ENCODE measurements at regions not wholly inside any gene's neighbourhood (a gene's known extent, or its start where the extent isn't known, plus 50 kb on each side); places are given as distances from the start of the nearest gene placed in this dataset.

GRCh38 chr2:215787025-215787424 lies 226.3 kb downstream of the MREG start:
- Histone ChIP-seq H2AFZ (ENCODE audit: control insufficient read depth, low read depth, low read length) (no peak overlapping the region), H3K9ac (ENCODE audit: control insufficient read depth, insufficient read depth, low read length) (no peak overlapping the region), H3K4me3 (no peak overlapping the region), H3K27me3 (replicated peaks in 1 of 2; ENCODE audit: control insufficient read depth in 2 of 2, insufficient read depth in 2 of 2, low read length in 1 of 2) (no peaks in the 10 kb centered on the region), H3K9me3 (replicated peaks; ENCODE audit: control insufficient read depth, insufficient read depth, low read length) (no peaks in the 10 kb centered on the region), H3K79me2 (ENCODE audit: control insufficient read depth, insufficient read depth, low read length) (no peaks in the 10 kb centered on the region), H3K4me1 (ENCODE audit: control insufficient read depth, insufficient read depth, low read length) (no peaks in the 10 kb centered on the region), H3K27ac (ENCODE audit: control insufficient read depth, insufficient read depth) (no peak overlapping the region), H3K4me2 (ENCODE audit: control insufficient read depth, insufficient read depth) (no peak overlapping the region), H3K36me3 (ENCODE audit: control insufficient read depth in 2 of 2, insufficient read depth in 2 of 2, low read length in 1 of 2) (no peaks in the 10 kb centered on the region), H4K20me1 (ENCODE audit: control insufficient read depth, insufficient read depth) (no peaks in the 10 kb centered on the region; the same call in 1 of the 2 replicates)
- intact Hi-C loops (cut with micrococcal nuclease; ENCODE audit: unreplicated experiment) = no loop called here
- SMC1A ChIA-PET (ENCODE audit: uncharacterized antibody, unreplicated experiment) = interaction anchor here (0.9 to 3.2 kb wide), 13 partner anchors 8 to 332 kb away, joined by 3 to 15 read pairs (median 4); no protein-coding TSS in a partner anchor
- TF ChIP-seq MXI1 (IDR thresholded peaks at IDR 0.05; ENCODE audit: low read depth, low read length) (no peak), BACH1 (IDR thresholded peaks at IDR 0.05; ENCODE audit: borderline replicate concordance) (no peak), PBX3 (IDR thresholded peaks at IDR 0.05; ENCODE audit: insufficient replicate concordance, low read depth, low read length) (no peak), ATF2 (IDR thresholded peaks at IDR 0.05; ENCODE audit: low read length) (no peak), FOS (IDR thresholded peaks at IDR 0.05; ENCODE audit: borderline replicate concordance, extremely low read depth, insufficient read length) (no peak), KAT2A (conservative IDR thresholded peaks at IDR 0.05; ENCODE audit: control insufficient read depth, low read depth, low read length) (no peak), ETV6 (conservative IDR thresholded peaks at IDR 0.05 in 1 of 2, IDR thresholded peaks at IDR 0.05 in 1 of 2; ENCODE audit: borderline replicate concordance in 1 of 2, low read depth in 1 of 2) (no peak), BHLHE40 (IDR thresholded peaks at IDR 0.05; ENCODE audit: borderline replicate concordance in 1 of 2, low read depth in 2 of 2, low read length in 1 of 2) (no peak), GATAD2B (conservative IDR thresholded peaks at IDR 0.05; ENCODE audit: low read depth) (no peak)
- no peak for FAIRE-seq
- POLR2A ChIA-PET = interaction anchor here (0.6 kb wide), 2 partner anchors 166 to 221 kb away, joined by 3 to 5 read pairs; no protein-coding TSS in a partner anchor
- no TSS peak for BruUV-seq (replicated peaks)
- no peak for DNase-seq (ENCODE audit: low read depth, low spot score)
- CTCF ChIA-PET = interaction anchor here (0.6 to 2.2 kb wide), 3 partner anchors 8 to 135 kb away, joined by 3 to 12 read pairs (median 3); no protein-coding TSS in a partner anchor
- in situ Hi-C loops (cut with MboI) = no loop called here
- RAD21 ChIA-PET (ENCODE audit: unreplicated experiment) = interaction anchor here (1.1 to 1.3 kb wide), 2 partner anchors 9 to 127 kb away, joined by 4 read pairs; no protein-coding TSS in a partner anchor
- 50% methylated on average over 3 of the region's 3 CpGs for WGBS (ENCODE audit: insufficient coverage, insufficient replicate concordance, low lambda C conversion rate, missing lambda C conversion rate)
- ATAC-seq = no peak
